ENCODE measurements at regions not wholly inside any gene's neighbourhood (a gene's known extent, or its start where the extent isn't known, plus 50 kb on each side); places are given as distances from the start of the nearest gene placed in this dataset.
A peak's percentile ranks its signal among the peaks of the same experiment; 100 is the strongest.

DNA sequence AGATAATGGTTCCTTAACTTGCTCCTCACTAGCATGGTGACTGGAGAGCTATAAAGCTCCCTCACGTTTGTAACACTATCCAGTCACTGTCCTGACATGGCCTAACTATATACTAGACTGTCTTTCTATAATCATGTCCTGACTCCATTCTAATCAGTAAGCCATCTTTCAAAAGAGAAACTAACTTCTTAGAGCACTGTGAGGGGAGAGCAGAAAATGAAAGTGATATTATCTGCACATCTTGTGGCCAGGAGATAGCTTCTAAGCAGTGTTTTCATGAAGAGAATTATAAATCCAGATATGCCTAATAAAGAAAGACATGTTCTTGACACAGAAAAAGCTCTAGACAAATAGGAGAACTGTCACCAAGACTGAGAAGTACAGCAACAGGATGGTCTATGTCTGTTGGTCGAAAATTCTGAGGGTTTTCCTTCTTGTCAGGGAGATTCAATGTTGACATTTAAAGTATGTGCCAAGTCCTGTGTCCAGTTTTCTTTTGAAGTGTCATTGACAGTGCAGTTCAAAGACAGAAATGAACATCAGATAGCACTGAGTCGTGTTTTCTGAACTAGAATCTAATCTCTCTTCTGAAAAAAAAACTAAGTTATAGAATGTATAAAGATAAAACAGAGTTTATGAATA, 230.6 kb upstream of the PEX5L start:
- Histone ChIP-seq H3K4me1 (peaks cover 4% of the 10 kb centered on the region), H3K4me2 (ENCODE audit: low read length) (peak overlapping the region; percentile 23), H3K27ac (peak overlapping the region; percentile 17), H3K9me3 (ENCODE audit: control insufficient read depth, low read length) (no peaks in the 10 kb centered on the region), H3K36me3 (ENCODE audit: control insufficient read depth, insufficient read depth, low read length) (no peaks in the 10 kb centered on the region), H3K4me3 (ENCODE audit: low read depth, low read length) (no peak overlapping the region), H3K79me2 (no peaks in the 10 kb centered on the region), H2AFZ (peak overlapping the region; percentile 72), H3K9ac (no peak overlapping the region), H3K27me3 (ENCODE audit: control insufficient read depth, insufficient read depth, low read length) (no peaks in the 10 kb centered on the region)
- TF ChIP-seq, protein P1, sequence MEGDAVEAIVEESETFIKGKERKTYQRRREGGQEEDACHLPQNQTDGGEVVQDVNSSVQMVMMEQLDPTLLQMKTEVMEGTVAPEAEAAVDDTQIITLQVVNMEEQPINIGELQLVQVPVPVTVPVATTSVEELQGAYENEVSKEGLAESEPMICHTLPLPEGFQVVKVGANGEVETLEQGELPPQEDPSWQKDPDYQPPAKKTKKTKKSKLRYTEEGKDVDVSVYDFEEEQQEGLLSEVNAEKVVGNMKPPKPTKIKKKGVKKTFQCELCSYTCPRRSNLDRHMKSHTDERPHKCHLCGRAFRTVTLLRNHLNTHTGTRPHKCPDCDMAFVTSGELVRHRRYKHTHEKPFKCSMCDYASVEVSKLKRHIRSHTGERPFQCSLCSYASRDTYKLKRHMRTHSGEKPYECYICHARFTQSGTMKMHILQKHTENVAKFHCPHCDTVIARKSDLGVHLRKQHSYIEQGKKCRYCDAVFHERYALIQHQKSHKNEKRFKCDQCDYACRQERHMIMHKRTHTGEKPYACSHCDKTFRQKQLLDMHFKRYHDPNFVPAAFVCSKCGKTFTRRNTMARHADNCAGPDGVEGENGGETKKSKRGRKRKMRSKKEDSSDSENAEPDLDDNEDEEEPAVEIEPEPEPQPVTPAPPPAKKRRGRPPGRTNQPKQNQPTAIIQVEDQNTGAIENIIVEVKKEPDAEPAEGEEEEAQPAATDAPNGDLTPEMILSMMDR (IDR thresholded peaks at IDR 0.05), result no peak

DNA sequence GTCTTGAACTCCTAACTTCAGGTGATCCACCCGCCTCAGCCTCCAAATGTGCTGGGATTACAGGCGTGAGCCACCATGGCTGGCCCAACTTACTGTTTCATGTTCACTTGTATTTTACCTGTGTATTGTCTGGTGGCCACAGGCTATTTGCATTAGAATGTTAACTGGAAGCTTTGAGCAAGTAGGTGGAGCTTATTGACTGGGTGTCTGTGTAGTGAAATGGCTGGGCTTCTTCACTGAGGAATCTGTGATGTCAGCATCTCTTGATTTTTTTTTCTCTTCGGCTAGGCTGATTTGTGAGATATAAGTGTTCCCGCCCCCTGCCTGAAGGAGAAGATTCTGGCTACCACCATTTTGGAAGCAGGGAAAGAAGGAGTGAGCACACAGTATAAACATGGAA, 237.8 kb upstream of the PEX5L start:
- TF ChIP-seq, protein P1 (IDR thresholded peaks at IDR 0.05), result no peak
- Histone ChIP-seq H3K79me2 (no peaks in the 10 kb centered on the region), H3K36me3 (ENCODE audit: control insufficient read depth, insufficient read depth, low read length) (no peaks in the 10 kb centered on the region), H3K4me2 (ENCODE audit: low read length) (peak overlapping the region; percentile 46), H3K27me3 (ENCODE audit: control insufficient read depth, insufficient read depth, low read length) (no peaks in the 10 kb centered on the region), H3K4me3 (ENCODE audit: low read depth, low read length) (no peak overlapping the region), H3K9ac (no peak overlapping the region), H3K27ac (peak overlapping the region; percentile 93), H2AFZ (peak overlapping the region; percentile 69), H3K4me1 (peaks cover 22% of the 10 kb centered on the region), H3K9me3 (ENCODE audit: control insufficient read depth, low read length) (no peaks in the 10 kb centered on the region)

DNA sequence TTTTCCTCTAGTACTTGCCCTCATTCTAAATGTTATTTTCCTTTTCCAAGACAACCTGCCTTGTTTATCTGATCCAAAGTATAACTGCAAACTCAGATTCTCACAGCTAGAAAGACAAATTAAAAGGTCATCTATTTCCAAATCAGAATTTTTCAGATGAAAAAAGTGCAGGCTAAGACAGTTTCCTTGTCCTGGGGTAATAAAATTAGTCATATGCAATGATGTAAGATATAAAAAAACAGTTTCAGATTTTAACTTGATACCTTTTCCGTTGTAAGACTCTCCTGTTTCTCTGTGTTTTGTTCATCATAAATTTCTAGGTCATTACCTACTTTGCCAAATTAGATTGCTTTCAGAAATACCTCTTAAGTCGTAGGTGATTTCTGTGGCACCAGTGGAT, 238.4 kb upstream of the PEX5L start:
- Histone ChIP-seq H3K4me1 (peaks cover 22% of the 10 kb centered on the region), H3K9me3 (ENCODE audit: control insufficient read depth, low read length) (no peaks in the 10 kb centered on the region), H3K36me3 (ENCODE audit: control insufficient read depth, insufficient read depth, low read length) (no peaks in the 10 kb centered on the region), H2AFZ (peak overlapping the region; percentile 69), H3K79me2 (no peaks in the 10 kb centered on the region), H3K27ac (peak overlapping the region; percentile 93), H3K4me2 (ENCODE audit: low read length) (peak overlapping the region; percentile 46), H3K4me3 (ENCODE audit: low read depth, low read length) (no peak overlapping the region), H3K9ac (no peak overlapping the region), H3K27me3 (ENCODE audit: control insufficient read depth, insufficient read depth, low read length) (no peaks in the 10 kb centered on the region)
- TF ChIP-seq, protein P1 (IDR thresholded peaks at IDR 0.05), result no peak

DNA sequence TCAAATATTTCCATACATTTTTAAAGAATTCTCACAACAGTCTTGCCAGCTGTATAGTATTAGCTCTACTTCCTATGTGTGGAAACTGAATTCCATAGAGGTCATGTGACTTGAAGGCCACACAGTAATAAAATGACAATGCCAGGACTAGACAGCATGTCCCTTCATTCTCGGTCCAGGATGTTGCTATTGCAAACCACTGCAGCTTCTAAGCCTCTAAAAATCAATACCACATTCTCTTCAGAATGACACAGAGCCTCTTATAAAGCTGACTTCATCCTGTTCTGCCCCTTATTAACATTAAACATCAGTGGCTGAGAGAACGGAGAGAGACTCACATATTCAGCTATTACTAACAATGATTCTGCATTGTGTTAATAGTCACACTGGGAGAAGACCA, 240.3 kb upstream of the PEX5L start:
- H3K79me2 ChIP-seq, result no peaks in the 10 kb centered on the region
- peak overlapping the region; percentile 0 for H2AFZ ChIP-seq
- H3K27ac ChIP-seq, result no peak overlapping the region
- no peak overlapping the region for H3K9ac ChIP-seq
- H3K4me3 ChIP-seq (ENCODE audit: low read depth, low read length), result no peak overlapping the region
- H3K27me3 ChIP-seq (ENCODE audit: control insufficient read depth, insufficient read depth, low read length), result no peaks in the 10 kb centered on the region
- H3K4me1 ChIP-seq, result peaks cover 22% of the 10 kb centered on the region
- H3K36me3 ChIP-seq (ENCODE audit: control insufficient read depth, insufficient read depth, low read length), result no peaks in the 10 kb centered on the region
- no peak overlapping the region for H3K4me2 ChIP-seq (ENCODE audit: low read length)
- H3K9me3 ChIP-seq (ENCODE audit: control insufficient read depth, low read length), result no peaks in the 10 kb centered on the region
- TF ChIP-seq, protein P1 (IDR thresholded peaks at IDR 0.05), result no peak

DNA sequence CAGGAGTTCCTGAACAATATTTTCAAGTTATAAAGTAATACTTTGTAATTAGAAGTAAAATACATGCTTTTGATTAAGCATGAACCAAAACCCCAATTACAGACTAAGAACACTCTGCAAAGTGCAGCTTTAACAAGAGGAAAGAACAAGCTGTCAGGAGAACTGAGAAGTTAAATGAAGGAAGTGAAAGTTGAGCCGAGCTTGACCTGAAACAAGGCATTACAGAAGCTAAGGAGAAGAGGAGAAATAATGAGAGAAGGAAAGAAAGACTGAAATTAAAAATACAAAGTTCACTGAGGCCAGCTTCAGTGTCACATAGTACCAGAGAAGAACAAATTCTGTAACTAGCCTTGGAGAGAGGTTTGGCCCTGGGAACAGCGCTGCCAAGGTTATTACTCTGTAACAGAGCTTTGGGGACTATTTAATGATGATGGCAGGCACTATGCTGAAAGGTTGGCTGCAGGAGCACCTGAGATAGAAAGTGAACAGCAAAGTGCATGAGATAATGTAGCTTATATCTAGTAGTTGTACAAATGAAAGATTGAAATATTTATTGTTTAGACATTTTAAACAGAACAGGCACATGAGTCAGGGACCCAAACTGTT, 241.9 kb upstream of the PEX5L start:
- Histone ChIP-seq H2AFZ (peak overlapping the region; percentile 56), H3K9ac (no peak overlapping the region), H3K4me2 (ENCODE audit: low read length) (no peak overlapping the region), H3K36me3 (ENCODE audit: control insufficient read depth, insufficient read depth, low read length) (no peaks in the 10 kb centered on the region), H3K79me2 (no peaks in the 10 kb centered on the region), H3K27ac (no peak overlapping the region), H3K4me3 (ENCODE audit: low read depth, low read length) (no peak overlapping the region), H3K9me3 (ENCODE audit: control insufficient read depth, low read length) (no peaks in the 10 kb centered on the region), H3K27me3 (ENCODE audit: control insufficient read depth, insufficient read depth, low read length) (no peaks in the 10 kb centered on the region), H3K4me1 (peaks cover 22% of the 10 kb centered on the region)
- TF ChIP-seq, protein P1 (IDR thresholded peaks at IDR 0.05), result no peak

Data from parathyroid adenoma (tissue), 2 donors.